ENCODE measurements at regions not wholly inside any gene's neighbourhood (a gene's known extent, or its start where the extent isn't known, plus 50 kb on each side); places are given as distances from the start of the nearest gene placed in this dataset.
A peak's percentile ranks its signal among the peaks of the same experiment; 100 is the strongest.
"Not testable (repeated sequence)": the region's sequence is repeated elsewhere in the genome, so short reads cannot be mapped to it uniquely, and the experiment has no call there.

GRCh38 chr3:106963442-106963841, 413.8 kb upstream of the CCDC54 start:
- peaks cover 0 to 8% (median 7%) of the 10 kb centered on the region in 3 donors for H3K4me1 ChIP-seq
- ATAC-seq (peak in 3 of 4 donors; percentile 47 to 68 (median 48)), DNase-seq (no peak), FAIRE-seq (no peak)
- H3K36me3 ChIP-seq, result no peaks in the 10 kb centered on the region
- no peaks in the 10 kb centered on the region for H3K9me3 ChIP-seq
- no peak overlapping the region for H3K27ac ChIP-seq
- H3K27me3 ChIP-seq, result no peaks in the 10 kb centered on the region
- no peak for TF ChIP-seq CTCF (IDR thresholded peaks at IDR 0.05)
- intact Hi-C loops (cut with DNase I), result no loop called here
- H3K4me3 ChIP-seq, result no peak overlapping the region
- 2 to 5% methylated on average over 1 of the region's 1 CpG for WGBS, 2 donors

GRCh38 chr3:106965307-106965706, 411.9 kb upstream of the CCDC54 start:
- FAIRE-seq, result no peak
- H3K4me1 ChIP-seq, result peaks cover 0 to 8% (median 7%) of the 10 kb centered on the region in 3 donors
- ATAC-seq, result peak in 2 of 4 donors; percentile 30 to 47

DNA sequence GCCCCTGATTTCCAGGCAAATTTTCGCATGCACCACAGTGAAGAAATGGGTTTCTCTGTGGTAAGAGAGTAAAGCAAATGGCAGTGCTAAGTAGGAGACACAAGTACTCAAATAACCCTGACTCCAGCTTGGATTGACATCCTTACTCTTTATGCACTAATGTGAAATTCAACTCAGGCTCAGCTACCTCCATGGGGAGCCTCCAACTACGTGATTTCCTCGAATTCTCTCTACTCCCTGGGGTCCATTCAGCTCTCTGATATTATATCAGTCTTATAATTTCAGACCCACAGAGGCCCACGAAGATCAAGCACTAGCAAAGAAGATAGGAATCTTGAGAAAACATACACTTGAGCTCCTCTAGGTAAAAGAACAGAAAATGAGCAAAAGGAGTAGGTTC, 407.6 kb upstream of the CCDC54 start:
- no peaks in the 10 kb centered on the region for H3K27me3 ChIP-seq
- no peak overlapping the region for H3K27ac ChIP-seq
- H3K36me3 ChIP-seq, result no peaks in the 10 kb centered on the region
- no peaks in the 10 kb centered on the region for H3K9me3 ChIP-seq
- DNase-seq (no peak), ATAC-seq (no peak), FAIRE-seq (no peak)
- no peaks in the 10 kb centered on the region for H3K4me1 ChIP-seq
- WGBS, 2 donors, result 57 to 60% methylated on average over 4 of the region's 4 CpGs
- H3K4me3 ChIP-seq, result no peak overlapping the region
- no peak for TF ChIP-seq CTCF (IDR thresholded peaks at IDR 0.05)
- intact Hi-C loops (cut with DNase I), result no loop called here

More at GRCh38 chr3:106965307-106965706, 411.9 kb upstream of the CCDC54 start:
- no peak overlapping the region for H3K27ac ChIP-seq
- intact Hi-C loops (cut with DNase I), result no loop called here
- H3K27me3 ChIP-seq, result no peaks in the 10 kb centered on the region
- H3K36me3 ChIP-seq, result no peaks in the 10 kb centered on the region
- no peak overlapping the region for H3K4me3 ChIP-seq
- TF ChIP-seq CTCF (IDR thresholded peaks at IDR 0.05), result no peak
- DNase-seq, result no peak
- WGBS, 2 donors, result 25 to 37% methylated on average over 3 of the region's 3 CpGs
- H3K9me3 ChIP-seq, result no peaks in the 10 kb centered on the region

GRCh38 chr3:106981392-106981791, 395.8 kb upstream of the CCDC54 start:
- WGBS, 2 donors, result 88 to 94% methylated on average over 1 of the region's 1 CpG
- no peak for ATAC-seq
- Histone ChIP-seq H3K4me1 (no peaks in the 10 kb centered on the region), H3K36me3 (no peaks in the 10 kb centered on the region), H3K9me3 (no peaks in the 10 kb centered on the region), H3K27me3 (no peaks in the 10 kb centered on the region), H3K27ac (no peak overlapping the region), H3K4me3 (no peak overlapping the region)
- no peak for TF ChIP-seq CTCF (IDR thresholded peaks at IDR 0.05)
- FAIRE-seq, result no peak
- intact Hi-C loops (cut with DNase I), result no loop called here
- DNase-seq, result no peak

DNA sequence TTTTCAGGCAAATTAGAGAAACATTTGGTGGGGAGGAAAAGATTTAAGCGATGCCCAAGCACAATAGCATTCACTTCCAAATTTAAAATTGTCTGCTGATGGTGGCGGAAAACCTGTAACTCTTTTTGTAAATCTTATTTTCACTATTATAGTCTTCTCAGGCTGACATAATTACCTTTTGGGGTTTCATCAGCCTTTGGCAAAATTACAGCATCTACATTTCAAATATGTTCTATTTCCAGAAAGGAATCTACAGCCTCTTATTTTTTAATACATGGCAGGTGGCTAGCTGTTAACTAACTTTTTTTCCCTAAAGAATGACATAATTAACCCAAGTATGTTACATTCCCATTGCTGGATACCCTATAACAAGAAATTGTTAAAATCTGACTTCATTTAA, 391.5 kb upstream of the CCDC54 start:
- Histone ChIP-seq H3K36me3 (no peaks in the 10 kb centered on the region), H3K4me3 (no peak overlapping the region), H3K27ac (no peak overlapping the region), H3K4me1 (no peaks in the 10 kb centered on the region), H3K27me3 (no peaks in the 10 kb centered on the region), H3K9me3 (no peaks in the 10 kb centered on the region)
- 78 to 84% methylated on average over 2 of the region's 2 CpGs for WGBS, 2 donors
- DNase-seq (no peak), ATAC-seq (no peak), FAIRE-seq (no peak)
- TF ChIP-seq CTCF (IDR thresholded peaks at IDR 0.05), result no peak
- intact Hi-C loops (cut with DNase I), result no loop called here

- H3K27ac ChIP-seq; intact Hi-C loops (cut with DNase I); ATAC-seq; H3K4me3 ChIP-seq; H3K27me3 ChIP-seq; FAIRE-seq; H3K9me3 ChIP-seq; DNase-seq; H3K36me3 ChIP-seq; H3K4me1 ChIP-seq: not testable (repeated sequence)
- 77 to 78% methylated on average over 21 of the region's 21 CpGs for WGBS, 2 donors
Measured at GRCh38 chr3:106998841-106999682, 378.2 kb upstream of the CCDC54 start.

All from pancreas (tissue), 10 donors.